ENCODE measurements at regions not wholly inside any gene's neighbourhood (a gene's known extent, or its start where the extent isn't known, plus 50 kb on each side); places are given as distances from the start of the nearest gene placed in this dataset.

GRCh38 chr3:76789237-76789636 lies 250.7 kb upstream of the ROBO2 start:
- H3K4me3 Mint-ChIP-seq (ENCODE audit: unreplicated experiment), result no peak overlapping the region
- H3K27me3 Mint-ChIP-seq (ENCODE audit: unreplicated experiment), result peaks cover 16% of the 10 kb centered on the region
- no peak for DNase-seq (ENCODE audit: extremely low spot score, unreplicated experiment)
- no peaks in the 10 kb centered on the region for H3K4me1 Mint-ChIP-seq (ENCODE audit: unreplicated experiment)
- peaks cover under 1% of the 10 kb centered on the region for H3K9me3 Mint-ChIP-seq (ENCODE audit: unreplicated experiment)
- H3K36me3 Mint-ChIP-seq (ENCODE audit: unreplicated experiment), result no peaks in the 10 kb centered on the region
- no peak overlapping the region for H3K27ac Mint-ChIP-seq (ENCODE audit: unreplicated experiment)
- no peak for TF ChIP-seq CTCF (IDR thresholded peaks at IDR 0.05)

- no peaks in the 10 kb centered on the region for H3K9me3 Mint-ChIP-seq (ENCODE audit: unreplicated experiment)
- peaks cover 10% of the 10 kb centered on the region for H3K27me3 Mint-ChIP-seq (ENCODE audit: unreplicated experiment)
- peaks cover 6% of the 10 kb centered on the region for H3K4me1 Mint-ChIP-seq (ENCODE audit: unreplicated experiment)
- H3K4me3 Mint-ChIP-seq (ENCODE audit: unreplicated experiment), result no peak overlapping the region
- no peak for DNase-seq (ENCODE audit: extremely low spot score, unreplicated experiment)
- no peaks in the 10 kb centered on the region for H3K36me3 Mint-ChIP-seq (ENCODE audit: unreplicated experiment)
- TF ChIP-seq CTCF (IDR thresholded peaks at IDR 0.05), result no peak
- H3K27ac Mint-ChIP-seq (ENCODE audit: unreplicated experiment), result no peak overlapping the region
Measured at GRCh38 chr3:76811418-76811817, 228.5 kb upstream of the ROBO2 start.

GRCh38 chr3:76812649-76813242 lies 227.2 kb upstream of the ROBO2 start:
- DNase-seq (ENCODE audit: extremely low spot score, unreplicated experiment), result no peak
- Mint-ChIP-seq H3K27me3 (ENCODE audit: unreplicated experiment) (peaks cover 13% of the 10 kb centered on the region), H3K4me3 (ENCODE audit: unreplicated experiment) (no peak overlapping the region), H3K27ac (ENCODE audit: unreplicated experiment) (no peak overlapping the region), H3K9me3 (ENCODE audit: unreplicated experiment) (no peaks in the 10 kb centered on the region), H3K4me1 (ENCODE audit: unreplicated experiment) (peaks cover 6% of the 10 kb centered on the region), H3K36me3 (ENCODE audit: unreplicated experiment) (no peaks in the 10 kb centered on the region)
- TF ChIP-seq CTCF (IDR thresholded peaks at IDR 0.05), result no peak

GRCh38 chr3:76815561-76815960 lies 224.3 kb upstream of the ROBO2 start:
- TF ChIP-seq CTCF (IDR thresholded peaks at IDR 0.05), result no peak
- no peaks in the 10 kb centered on the region for H3K36me3 Mint-ChIP-seq (ENCODE audit: unreplicated experiment)
- no peak overlapping the region for H3K27ac Mint-ChIP-seq (ENCODE audit: unreplicated experiment)
- no peak for DNase-seq (ENCODE audit: extremely low spot score, unreplicated experiment)
- H3K27me3 Mint-ChIP-seq (ENCODE audit: unreplicated experiment), result peaks cover 12% of the 10 kb centered on the region
- H3K4me1 Mint-ChIP-seq (ENCODE audit: unreplicated experiment), result peaks cover 6% of the 10 kb centered on the region
- no peak overlapping the region for H3K4me3 Mint-ChIP-seq (ENCODE audit: unreplicated experiment)
- peaks cover 4% of the 10 kb centered on the region for H3K9me3 Mint-ChIP-seq (ENCODE audit: unreplicated experiment)

- no peak for DNase-seq (ENCODE audit: extremely low spot score, unreplicated experiment)
- no peak overlapping the region for H3K27ac Mint-ChIP-seq (ENCODE audit: unreplicated experiment)
- TF ChIP-seq CTCF (IDR thresholded peaks at IDR 0.05), result no peak
- peaks cover 4% of the 10 kb centered on the region for H3K9me3 Mint-ChIP-seq (ENCODE audit: unreplicated experiment)
- peaks cover 12% of the 10 kb centered on the region for H3K27me3 Mint-ChIP-seq (ENCODE audit: unreplicated experiment)
- no peaks in the 10 kb centered on the region for H3K36me3 Mint-ChIP-seq (ENCODE audit: unreplicated experiment)
- H3K4me3 Mint-ChIP-seq (ENCODE audit: unreplicated experiment), result no peak overlapping the region
- no peaks in the 10 kb centered on the region for H3K4me1 Mint-ChIP-seq (ENCODE audit: unreplicated experiment)
Measured at GRCh38 chr3:76820481-76820880, 219.4 kb upstream of the ROBO2 start.

Data from osteocyte (in vitro differentiated cells).